DOHH2 (cell line): ENCODE measurements at regions not wholly inside any gene's neighbourhood (a gene's known extent, or its start where the extent isn't known, plus 50 kb on each side); places are given as distances from the start of the nearest gene placed in this dataset.

Source experiments
- H3F3A ChIP-seq: fragments of 200-600 bp; sonication (generic), shearing (Covaris generic); 2 replicates; pipeline ENCODE4 v1.6.0; 2016; ENCODE audit warnings: antibody characterized with exemption, mild to moderate bottlenecking; ENCODE audit not compliant: control insufficient read depth, insufficient read depth
- H3K27ac ChIP-seq: fragments of 200-600 bp; sonication (generic); 2 replicates; pipeline ENCODE4 v1.5.1; 2014; ENCODE audit warnings: low read depth, mild to moderate bottlenecking, low read length, moderate library complexity
- H3K27me3 ChIP-seq: fragments of 200-600 bp; sonication (generic); 2 replicates; pipeline ENCODE4 v1.6.1; 2014; ENCODE audit warnings: mild to moderate bottlenecking, low read length, mixed read lengths; ENCODE audit not compliant: control insufficient read depth
- H3K36me3 ChIP-seq: fragments of 200-600 bp; sonication (generic); 2 replicates; pipeline ENCODE4 v1.6.1; 2014; ENCODE audit warnings: mild to moderate bottlenecking, low read length, moderate library complexity, mixed read lengths; ENCODE audit not compliant: control insufficient read depth
- H3K4me1 ChIP-seq: fragments of 200-600 bp; sonication (generic); 2 replicates; pipeline ENCODE4 v1.6.1; 2014; ENCODE audit warnings: mild to moderate bottlenecking, low read length, mixed read lengths; ENCODE audit not compliant: control insufficient read depth
- H3K4me2 ChIP-seq: fragments of 200-600 bp; sonication (generic); 2 replicates; pipeline ENCODE4 v1.6.0; 2014; ENCODE audit warnings: mild to moderate bottlenecking, low read length, moderate library complexity
- H3K4me3 ChIP-seq: fragments of 200-600 bp; sonication (generic); 2 replicates; pipeline ENCODE4 v1.5.1; 2014; ENCODE audit warnings: mild to moderate bottlenecking, low read length, mixed read lengths
- H3K79me2 ChIP-seq: fragments of 200-600 bp; sonication (generic); 2 replicates; pipeline ENCODE4 v1.6.1; 2014; ENCODE audit warnings: mild to moderate bottlenecking, low read length, mixed read lengths; ENCODE audit not compliant: control insufficient read depth
- H3K9me2 ChIP-seq: fragments of 200-600 bp; sonication (generic); replicated peaks from 2 replicates; pipeline ENCODE4 v1.6.1; 2014; ENCODE audit warnings: mild to moderate bottlenecking, low read length, mixed read lengths; ENCODE audit not compliant: control insufficient read depth
- H3K9me3 ChIP-seq: fragments of 200-600 bp; sonication (generic); 2 replicates; pipeline ENCODE4 v1.6.1; 2014; ENCODE audit warnings: antibody characterized with exemption, low read length, mixed read lengths; ENCODE audit not compliant: control insufficient read depth, insufficient read depth
- H4K20me1 ChIP-seq: fragments of 200-600 bp; sonication (generic); 2 replicates; pipeline ENCODE4 v1.6.0; 2014; ENCODE audit warnings: low read depth, mild to moderate bottlenecking, antibody characterized with exemption, low read length, moderate library complexity; ENCODE audit not compliant: control insufficient read depth, insufficient read depth
- CTCF ChIP-seq: fragments of 200-600 bp; sonication (generic); IDR thresholded peaks from one replicate; pipeline ENCODE4 v1.5.1; 2014; ENCODE audit warnings: antibody characterized with exemption, mild to moderate bottlenecking, low read depth, low read length; ENCODE audit not compliant: poor library complexity, severe bottlenecking
- EZH2phosphoT487 ChIP-seq: fragments of 200-600 bp; sonication (generic); IDR thresholded peaks from 2 replicates; pipeline ENCODE4 v1.6.1; 2017; ENCODE audit warnings: borderline replicate concordance, mild to moderate bottlenecking, antibody characterized with exemption, low read length, moderate library complexity, mixed read lengths

DNA sequence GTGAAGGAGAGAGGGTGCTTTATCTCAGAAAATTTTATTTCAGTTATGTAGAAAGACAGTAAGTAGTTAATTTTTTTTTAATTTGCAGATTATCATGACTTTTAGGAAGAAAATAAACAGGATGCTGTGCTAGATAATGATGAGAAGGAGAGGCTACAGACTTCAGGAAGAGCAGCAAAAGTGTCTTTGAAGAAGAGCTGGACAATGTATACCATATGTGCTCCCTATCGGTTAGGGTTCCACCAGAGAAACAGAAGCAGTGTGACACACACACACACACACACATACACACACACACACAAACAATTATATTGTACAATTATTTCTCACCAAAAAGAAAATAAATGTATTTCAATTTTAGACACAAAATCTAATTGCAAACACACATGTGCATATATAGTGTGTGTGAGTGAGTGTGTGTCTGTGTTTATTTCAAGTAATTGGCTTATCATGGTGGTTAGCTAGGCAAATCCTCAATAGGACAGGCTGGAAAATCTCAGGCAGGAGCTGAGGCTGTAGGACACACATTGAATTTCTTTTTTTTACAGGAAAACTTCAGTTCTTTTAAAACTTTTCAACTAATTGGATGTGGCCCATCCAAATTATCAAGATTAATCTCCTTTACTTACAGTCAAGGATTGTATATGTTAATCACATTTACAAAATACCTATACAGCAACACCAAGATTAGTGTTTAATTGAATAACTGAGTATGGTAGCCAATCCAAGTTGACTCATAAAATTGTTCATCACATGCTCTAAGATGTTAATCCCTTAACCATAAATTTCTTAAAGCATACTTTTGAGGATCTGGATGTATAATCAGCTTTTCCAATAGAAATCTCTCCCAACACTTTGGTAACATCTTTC, 235.8 kb upstream of the DCN start:
- no peaks in the 10 kb centered on the region for H3K79me2 ChIP-seq
- no peaks in the 10 kb centered on the region for H3K4me1 ChIP-seq

DNA sequence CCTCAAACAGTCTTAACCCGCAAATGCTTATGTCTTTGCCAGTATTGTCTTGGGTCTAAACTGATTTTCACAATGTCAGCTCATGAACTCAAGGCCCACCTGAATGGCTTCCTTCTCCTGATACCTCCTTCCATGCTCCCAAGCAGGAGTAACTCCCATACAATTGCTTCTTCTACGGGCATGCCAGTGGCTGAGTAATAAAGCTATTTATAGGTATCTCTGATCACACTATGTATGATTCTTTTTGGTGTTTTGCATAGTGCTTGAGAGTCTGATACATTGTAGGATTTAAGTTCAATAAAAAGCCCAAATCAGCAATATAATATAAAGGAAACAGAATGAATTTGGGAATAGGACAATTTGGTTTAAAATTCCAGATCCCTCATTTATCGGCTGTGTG, 235.0 kb upstream of the DCN start:
- no peaks in the 10 kb centered on the region for H3K27me3 ChIP-seq
- no peaks in the 10 kb centered on the region for H3F3A ChIP-seq
- H3K79me2 ChIP-seq: no peaks in the 10 kb centered on the region
- TF ChIP-seq CTCF: no peak
- TF ChIP-seq EZH2phosphoT487: no peak
- H3K9me2 ChIP-seq: no peaks in the 10 kb centered on the region
- H3K4me1 ChIP-seq: no peaks in the 10 kb centered on the region
- no peak overlapping the region for H3K27ac ChIP-seq
- no peak overlapping the region for H3K4me2 ChIP-seq
- no peak overlapping the region for H3K4me3 ChIP-seq
- no peaks in the 10 kb centered on the region for H3K9me3 ChIP-seq
- no peaks in the 10 kb centered on the region for H4K20me1 ChIP-seq
- no peaks in the 10 kb centered on the region for H3K36me3 ChIP-seq

More for the DNA sequence above, 235.8 kb upstream of the DCN start:
- no peaks in the 10 kb centered on the region for H4K20me1 ChIP-seq
- no peak overlapping the region for H3K27ac ChIP-seq
- H3K36me3 ChIP-seq: no peaks in the 10 kb centered on the region
- no peak for TF ChIP-seq EZH2phosphoT487
- no peak for TF ChIP-seq CTCF
- no peaks in the 10 kb centered on the region for H3F3A ChIP-seq
- H3K4me3 ChIP-seq: no peak overlapping the region
- no peaks in the 10 kb centered on the region for H3K9me3 ChIP-seq
- H3K4me2 ChIP-seq: no peak overlapping the region
- H3K9me2 ChIP-seq: no peaks in the 10 kb centered on the region
- H3K27me3 ChIP-seq: no peaks in the 10 kb centered on the region

DNA sequence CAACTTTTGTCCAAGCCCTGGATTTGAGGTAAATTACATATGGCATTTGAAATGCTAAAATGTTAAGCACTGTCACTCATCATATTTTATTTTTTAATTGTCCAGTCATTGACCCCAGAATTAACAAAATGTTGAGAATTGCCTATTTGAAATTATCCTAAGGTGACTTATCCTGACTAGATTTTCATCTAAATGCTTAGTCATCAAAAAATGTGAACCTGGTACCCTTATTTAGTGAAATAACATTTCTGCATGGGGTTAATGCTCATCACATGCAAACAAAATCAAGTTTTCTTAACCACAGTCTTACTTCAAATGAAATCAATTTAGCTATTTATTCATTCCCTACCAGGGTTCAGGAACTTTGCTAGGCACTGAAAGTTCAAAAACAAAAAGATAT, 232.0 kb upstream of the DCN start:
- Histone ChIP-seq H3K36me3 (no peaks in the 10 kb centered on the region), H3K27ac (no peak overlapping the region), H3K4me1 (no peaks in the 10 kb centered on the region), H3K9me2 (no peaks in the 10 kb centered on the region), H3F3A (no peaks in the 10 kb centered on the region), H3K9me3 (no peaks in the 10 kb centered on the region), H3K4me3 (no peak overlapping the region), H3K79me2 (no peaks in the 10 kb centered on the region), H3K4me2 (no peak overlapping the region), H3K27me3 (no peaks in the 10 kb centered on the region), H4K20me1 (no peaks in the 10 kb centered on the region)
- no peak for TF ChIP-seq CTCF
- no peak for TF ChIP-seq EZH2phosphoT487
